IMR-90 (cell line): ENCODE measurements at regions not wholly inside any gene's neighbourhood (a gene's known extent, or its start where the extent isn't known, plus 50 kb on each side); places are given as distances from the start of the nearest gene placed in this dataset.

Source experiments
- ATAC-seq: fragments of 200-7000 bp; cut with Tn5 transposase; 2 replicates; pipeline ENCODE4 v1.9.1; 2020; ENCODE audit warnings: low read depth, mild to moderate bottlenecking, moderate library complexity
- BruUV-seq: library from RNA; stranded (reverse); fragments of 400-500 nt; replicated peaks from 2 replicates; lab custom pipeline; 2021; lab: Mats Ljungman, UMichigan
- CTCF ChIA-PET: fragments of 300-600 bp; formaldehyde crosslinking; extraction: SDS; loops from one replicate; lab custom pipeline; 2021; ENCODE audit warnings: antibody characterized with exemption; lab: Yijun Ruan, JAX
- POLR2A ChIA-PET: fragments of 300-600 bp; sonication (Branson Sonifier 250); formaldehyde crosslinking; loops from one replicate; lab custom pipeline; 2022; ENCODE audit warnings: antibody characterized with exemption; ENCODE audit not compliant: unreplicated experiment; lab: Charles Lee
- DNase-seq: peaks from one replicate; pipeline ENCODE4 v3.0.0; 2013
- H2AFZ ChIP-seq: replicated peaks from 2 replicates; pipeline ENCODE3; 2013; ENCODE audit warnings: low read length, mild to moderate bottlenecking; ENCODE audit not compliant: poor library complexity
- H2AK5ac ChIP-seq: 2 replicates; pipeline ENCODE4 v1.6.1; 2013; ENCODE audit warnings: low read depth, low read length, inconsistent platforms
- H2AK9ac ChIP-seq: replicated peaks from 2 replicates; pipeline ENCODE3; 2013; ENCODE audit warnings: mild to moderate bottlenecking, low read depth, low read length, moderate library complexity; ENCODE audit not compliant: poor library complexity
- H2BK120ac ChIP-seq: 2 replicates; pipeline ENCODE4 v1.6.1; 2013; ENCODE audit warnings: low read depth, low read length, inconsistent platforms
- H2BK15ac ChIP-seq: 3 replicates; pipeline ENCODE4 v1.6.1; 2013; ENCODE audit warnings: low read depth, low read length, inconsistent platforms
- H2BK20ac ChIP-seq: 2 replicates; pipeline ENCODE4 v1.6.1; 2013; ENCODE audit warnings: low read depth, mild to moderate bottlenecking, inconsistent platforms, low read length, moderate library complexity
- H2BK5ac ChIP-seq: 2 replicates; pipeline ENCODE4 v1.6.1; 2013; ENCODE audit warnings: mild to moderate bottlenecking, low read depth, low read length, inconsistent platforms; ENCODE audit not compliant: poor library complexity, severe bottlenecking
- H3K14ac ChIP-seq: replicated peaks from 2 replicates; pipeline ENCODE4 v1.6.1; 2013; ENCODE audit warnings: low read depth, low read length, inconsistent platforms
- H3K18ac ChIP-seq: 2 replicates; pipeline ENCODE4 v1.6.1; 2013; ENCODE audit warnings: low read depth, low read length, control low read depth
- H3K23ac ChIP-seq: 2 replicates; pipeline ENCODE4 v1.6.1; 2013; ENCODE audit warnings: low read depth, low read length, inconsistent platforms
- H3K27ac ChIP-seq: 2 replicates; pipeline ENCODE4 v1.5.1; 2013; ENCODE audit warnings: mild to moderate bottlenecking, control low read depth, low read length; ENCODE audit not compliant: insufficient read depth
- H3K27me3 ChIP-seq: 2 replicates; pipeline ENCODE4 v1.6.1; 2013; ENCODE audit warnings: low read length; ENCODE audit not compliant: control insufficient read depth, insufficient read depth
- H3K36me3 ChIP-seq: 2 replicates; pipeline ENCODE4 v1.6.1; 2013; ENCODE audit warnings: low read length, mixed read lengths; ENCODE audit not compliant: control insufficient read depth, insufficient read depth
- H3K4ac ChIP-seq: 2 replicates; pipeline ENCODE4 v1.6.1; 2013; ENCODE audit warnings: low read depth, low read length, inconsistent platforms
- H3K4me1 ChIP-seq: 2 replicates; pipeline ENCODE4 v1.6.1; 2013; ENCODE audit warnings: low read length, mixed read lengths; ENCODE audit not compliant: control insufficient read depth, insufficient read depth
- H3K4me2 ChIP-seq: 2 replicates; pipeline ENCODE4 v1.6.1; 2013; ENCODE audit warnings: low read depth, mild to moderate bottlenecking, control low read depth, low read length, moderate library complexity
- H3K4me3 ChIP-seq: 2 replicates; pipeline ENCODE4 v1.5.1; 2013; ENCODE audit warnings: low read depth, mild to moderate bottlenecking, control low read depth, low read length, moderate library complexity; ENCODE audit not compliant: insufficient read depth
- H3K56ac ChIP-seq: 2 replicates; pipeline ENCODE4 v1.6.1; 2013; ENCODE audit warnings: low read length, inconsistent platforms; ENCODE audit not compliant: insufficient read depth; ENCODE audit errors: extremely low read depth
- H3K79me1 ChIP-seq, 2 experiments: 2 replicates each; pipeline ENCODE4 v1.6.1; 2013; ENCODE audit warnings: low read length in 2 of 2, inconsistent platforms in 1 of 2, low read depth in 1 of 2
- H3K9ac ChIP-seq: 2 replicates; pipeline ENCODE4 v1.6.1; 2013; ENCODE audit warnings: low read depth, low read length, control low read depth
- H3K9me1 ChIP-seq: 2 replicates; pipeline ENCODE4 v1.6.1; 2013; ENCODE audit warnings: low read length, inconsistent platforms; ENCODE audit not compliant: insufficient read depth
- H3K9me3 ChIP-seq: 2 replicates; pipeline ENCODE4 v1.6.1; 2013; ENCODE audit warnings: low read length; ENCODE audit not compliant: control insufficient read depth, insufficient read depth
- H4K20me1 ChIP-seq: 2 replicates; pipeline ENCODE4 v1.6.1; 2013; ENCODE audit warnings: low read length, inconsistent platforms; ENCODE audit not compliant: insufficient read depth
- H4K5ac ChIP-seq: 2 replicates; pipeline ENCODE4 v1.6.1; 2013; ENCODE audit warnings: mild to moderate bottlenecking, low read depth, low read length, control low read depth
- H4K8ac ChIP-seq, 2 experiments: 2 replicates each; pipeline ENCODE4 v1.6.1; 2013; ENCODE audit warnings: low read depth in 2 of 2, low read length in 2 of 2, control low read depth in 1 of 2, inconsistent platforms in 1 of 2
- H4K91ac ChIP-seq: 2 replicates; pipeline ENCODE4 v1.6.1; 2013; ENCODE audit warnings: low read depth, low read length, inconsistent platforms; ENCODE audit not compliant: insufficient read depth
- CHD1 ChIP-seq: IDR thresholded peaks from 2 replicates; pipeline ENCODE4 v1.6.1; 2012; ENCODE audit warnings: low read depth, low read length, improper control_type of control experiment
- CTCF ChIP-seq: conservative IDR thresholded peaks from 2 replicates; pipeline ENCODE4 v1.5.1; 2012; ENCODE audit warnings: mild to moderate bottlenecking, low read depth, low read length, improper control_type of control experiment
- MAFK ChIP-seq: IDR thresholded peaks from 2 replicates; pipeline ENCODE4 v1.6.1; 2012; ENCODE audit warnings: low read depth, low read length, improper control_type of control experiment
- RCOR1 ChIP-seq: IDR thresholded peaks from 2 replicates; pipeline ENCODE4 v1.6.1; 2012; ENCODE audit warnings: mild to moderate bottlenecking, low read length, improper control_type of control experiment; ENCODE audit not compliant: insufficient replicate concordance
- WGBS, 2 experiments: methylation state at CpG; one replicate each; pipeline versions ENCODE4 v1.1.5 to v1.1.7; 2013; ENCODE audit warnings: missing lambda C conversion rate in 2 of 2; ENCODE audit not compliant: insufficient read length in 1 of 2; ENCODE audit errors: extremely low coverage in 2 of 2; 5-methylcytosine and 5-hydroxymethylcytosine counted together
- dilution Hi-C: fragments of 300-500 bp; cut with HindIII; formaldehyde crosslinking; loops from one replicate; pipeline ENCODE4 v1.14.3; 2018; ENCODE audit warnings: low sequenced_read_pairs; ENCODE audit not compliant: unreplicated experiment
- in situ Hi-C: fragments of 300-500 bp; cut with MboI; formaldehyde crosslinking; loops from 3 replicates; pipeline ENCODE4 v1.14.3; 2019; ENCODE audit warnings: low sequenced_read_pairs, inconsistent platforms, mixed read lengths
- intact Hi-C: fragments of 100-400 bp; cut with micrococcal nuclease; formaldehyde crosslinking; loops from 2 replicates; pipeline ENCODE4 v1.10.0; 2022

- 49% methylated on average over 2 of the region's 3 CpGs; no CpG with 5 or more reads in 1 of the 2 experiments for WGBS, 2 experiments
- Histone ChIP-seq H2AK5ac (no peak overlapping the region), H3K4me3 (no peak overlapping the region), H3K27me3 (no peaks in the 10 kb centered on the region), H3K18ac (no peak overlapping the region), H2BK120ac (no peak overlapping the region), H4K20me1 (no peaks in the 10 kb centered on the region), H2BK15ac (no peak overlapping the region), H2AK9ac (no peak overlapping the region), H3K14ac (no peak overlapping the region), H2AFZ (no peak overlapping the region), H3K9ac (no peak overlapping the region), H3K9me3 (no peaks in the 10 kb centered on the region), H4K91ac (no peak overlapping the region), H3K36me3 (no peaks in the 10 kb centered on the region), H3K27ac (no peak overlapping the region), H3K4ac (no peak overlapping the region), H4K5ac (no peak overlapping the region), H3K56ac (no peak overlapping the region), H4K8ac (no peak overlapping the region), H3K4me1 (no peaks in the 10 kb centered on the region), H3K4me2 (no peak overlapping the region), H2BK20ac (no peak overlapping the region), H3K23ac (no peak overlapping the region), H3K79me1 (no peaks in the 10 kb centered on the region), H2BK5ac (no peak overlapping the region), H3K9me1 (no peaks in the 10 kb centered on the region)
- ATAC-seq (no peak), DNase-seq (no peak)
- ChIA-PET CTCF (no interaction called here), POLR2A (no interaction called here)
- TF ChIP-seq MAFK (no peak), CTCF (no peak), RCOR1 (no peak), CHD1 (no peak)
- in situ Hi-C loops: no loop called here
- no TSS peak for BruUV-seq
- intact Hi-C loops: no loop called here
- dilution Hi-C loops: no loop called here
Measured at GRCh38 chr16:26877421-26877820, 189.3 kb upstream of the C16orf82 start.
